ENCODE measurements at regions not wholly inside any gene's neighbourhood (a gene's known extent, or its start where the extent isn't known, plus 50 kb on each side); places are given as distances from the start of the nearest gene placed in this dataset.
A peak's percentile ranks its signal among the peaks of the same experiment; 100 is the strongest.

DNA sequence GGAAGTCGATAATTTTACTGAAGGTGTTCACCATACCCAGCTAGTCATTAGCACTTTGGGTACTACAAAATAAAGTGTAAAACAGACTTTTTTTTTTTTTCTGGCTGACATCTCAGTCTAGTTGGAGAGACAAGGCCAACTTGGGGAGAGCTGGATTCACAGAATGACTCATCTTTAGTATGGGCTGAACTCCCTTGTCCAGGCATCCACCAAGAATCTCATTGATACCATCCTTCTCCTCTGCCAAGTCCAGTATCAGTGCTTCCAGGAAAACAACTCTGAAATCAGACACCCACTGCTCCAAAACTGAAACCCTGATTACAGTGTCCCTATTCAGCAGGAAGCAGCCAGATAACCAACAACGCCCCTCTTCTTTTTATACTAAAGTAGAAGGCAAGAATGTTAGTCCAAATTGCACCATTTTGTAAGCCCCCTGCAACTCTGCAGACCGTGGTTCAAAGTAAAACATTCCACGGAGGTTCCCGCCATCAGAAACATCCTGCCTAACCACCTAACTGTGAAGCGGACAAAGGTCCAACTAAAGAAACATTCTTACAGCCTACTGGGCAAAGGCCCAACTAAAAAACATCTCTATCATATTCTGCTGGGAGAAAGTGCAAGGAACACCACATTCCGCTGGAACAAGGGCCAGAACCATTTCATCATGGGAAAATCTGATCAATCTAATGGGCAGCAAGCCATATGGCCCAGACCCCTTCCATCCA lies 728.2 kb downstream of the BRINP1 start:
- peaks cover 20% of the 10 kb centered on the region for H3K4me1 Mint-ChIP-seq
- Histone ChIP-seq H4K20me1 (ENCODE audit: low read depth) (no peaks in the 10 kb centered on the region), H3K27me3 (no peaks in the 10 kb centered on the region), H3K4me3 (no peak overlapping the region), H3K4me1 (peaks cover 4% of the 10 kb centered on the region), H3K4me2 (no peak overlapping the region), H3K79me2 (ENCODE audit: low read depth) (no peaks in the 10 kb centered on the region), H2AFZ (replicated peaks) (no peak overlapping the region), H3F3A (ENCODE audit: low read depth) (no peaks in the 10 kb centered on the region), H3K9me3 (ENCODE audit: low read depth) (peaks cover 12% of the 10 kb centered on the region), H3K9ac (no peak overlapping the region), H3K27ac (no peak overlapping the region), H3K36me3 (no peaks in the 10 kb centered on the region)
- no peaks in the 10 kb centered on the region for H3K36me3 Mint-ChIP-seq
- H3K9me3 Mint-ChIP-seq, result peaks cover 18% of the 10 kb centered on the region
- H3K27ac Mint-ChIP-seq, result no peak overlapping the region
- H3K27me3 Mint-ChIP-seq (ENCODE audit: insufficient read depth, low read depth), result peaks cover 2% of the 10 kb centered on the region
- no peak overlapping the region for H3K4me3 Mint-ChIP-seq
- DNase-seq (ENCODE audit: low spot score), result no peak
- TF ChIP-seq EZH2 (IDR thresholded peaks at IDR 0.05), result no peak
- no peak for TF ChIP-seq EZH2phosphoT487 (IDR thresholded peaks at IDR 0.05)
- TF ChIP-seq, protein P1, sequence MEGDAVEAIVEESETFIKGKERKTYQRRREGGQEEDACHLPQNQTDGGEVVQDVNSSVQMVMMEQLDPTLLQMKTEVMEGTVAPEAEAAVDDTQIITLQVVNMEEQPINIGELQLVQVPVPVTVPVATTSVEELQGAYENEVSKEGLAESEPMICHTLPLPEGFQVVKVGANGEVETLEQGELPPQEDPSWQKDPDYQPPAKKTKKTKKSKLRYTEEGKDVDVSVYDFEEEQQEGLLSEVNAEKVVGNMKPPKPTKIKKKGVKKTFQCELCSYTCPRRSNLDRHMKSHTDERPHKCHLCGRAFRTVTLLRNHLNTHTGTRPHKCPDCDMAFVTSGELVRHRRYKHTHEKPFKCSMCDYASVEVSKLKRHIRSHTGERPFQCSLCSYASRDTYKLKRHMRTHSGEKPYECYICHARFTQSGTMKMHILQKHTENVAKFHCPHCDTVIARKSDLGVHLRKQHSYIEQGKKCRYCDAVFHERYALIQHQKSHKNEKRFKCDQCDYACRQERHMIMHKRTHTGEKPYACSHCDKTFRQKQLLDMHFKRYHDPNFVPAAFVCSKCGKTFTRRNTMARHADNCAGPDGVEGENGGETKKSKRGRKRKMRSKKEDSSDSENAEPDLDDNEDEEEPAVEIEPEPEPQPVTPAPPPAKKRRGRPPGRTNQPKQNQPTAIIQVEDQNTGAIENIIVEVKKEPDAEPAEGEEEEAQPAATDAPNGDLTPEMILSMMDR (IDR thresholded peaks at IDR 0.05), result no peak

DNA sequence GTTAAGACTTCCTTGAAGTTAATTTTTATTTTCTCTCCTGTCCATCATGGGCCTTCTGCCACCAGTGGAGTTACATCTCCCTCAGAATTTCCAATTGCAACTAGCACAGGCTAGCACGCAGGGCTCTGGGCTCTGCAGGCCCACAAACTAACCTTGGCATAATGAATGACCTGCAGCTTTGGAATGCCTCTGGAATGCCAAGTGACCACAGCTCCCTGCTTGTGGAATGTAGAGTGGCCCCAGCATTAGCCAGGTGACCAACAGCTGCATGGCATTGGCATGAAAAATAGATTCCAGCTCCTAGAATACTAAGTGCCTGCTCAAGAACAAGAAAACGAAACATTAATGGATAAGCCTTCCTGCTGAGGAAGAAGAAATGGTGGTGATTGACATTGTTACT lies 726.1 kb downstream of the BRINP1 start:
- Histone ChIP-seq H3K27ac (no peak overlapping the region), H3K4me2 (no peak overlapping the region), H3K9ac (no peak overlapping the region), H4K20me1 (ENCODE audit: low read depth) (no peaks in the 10 kb centered on the region), H3K4me3 (no peak overlapping the region), H2AFZ (replicated peaks) (no peak overlapping the region), H3K9me3 (ENCODE audit: low read depth) (peaks cover 12% of the 10 kb centered on the region), H3K27me3 (no peaks in the 10 kb centered on the region), H3K79me2 (ENCODE audit: low read depth) (no peaks in the 10 kb centered on the region), H3K4me1 (peaks cover 4% of the 10 kb centered on the region), H3F3A (ENCODE audit: low read depth) (no peaks in the 10 kb centered on the region), H3K36me3 (no peaks in the 10 kb centered on the region)
- Mint-ChIP-seq H3K9me3 (peaks cover 20% of the 10 kb centered on the region), H3K36me3 (no peaks in the 10 kb centered on the region), H3K4me1 (peaks cover 10% of the 10 kb centered on the region), H3K4me3 (no peak overlapping the region), H3K27me3 (ENCODE audit: insufficient read depth, low read depth) (peaks cover 2% of the 10 kb centered on the region), H3K27ac (no peak overlapping the region)
- TF ChIP-seq EZH2phosphoT487 (IDR thresholded peaks at IDR 0.05), result no peak
- no peak for TF ChIP-seq EZH2 (IDR thresholded peaks at IDR 0.05)
- TF ChIP-seq, protein P1 (IDR thresholded peaks at IDR 0.05), result no peak
- peak; percentile 42 for DNase-seq (ENCODE audit: low spot score)

DNA sequence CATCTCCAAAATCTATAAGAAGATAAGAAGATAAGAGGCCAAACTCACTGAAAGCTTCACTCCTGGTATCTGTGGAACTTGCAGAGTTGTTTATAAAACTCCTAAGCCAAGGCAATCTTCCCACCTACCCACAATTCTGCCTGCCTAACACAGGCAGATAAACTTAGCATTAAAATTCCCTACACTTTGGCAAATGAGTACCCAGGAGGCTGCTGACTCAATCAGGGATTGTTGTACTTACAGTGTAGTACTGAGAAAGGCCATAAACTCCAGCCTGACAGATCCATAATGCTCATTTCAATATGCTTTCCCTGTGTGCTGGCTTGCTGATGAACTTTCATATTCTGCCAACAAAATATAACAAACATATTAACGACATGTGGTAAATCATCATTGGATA lies 725.2 kb downstream of the BRINP1 start:
- Mint-ChIP-seq H3K4me1 (peaks cover 9% of the 10 kb centered on the region), H3K27me3 (ENCODE audit: insufficient read depth, low read depth) (peaks cover 2% of the 10 kb centered on the region), H3K27ac (no peak overlapping the region), H3K36me3 (no peaks in the 10 kb centered on the region), H3K4me3 (no peak overlapping the region), H3K9me3 (peaks cover 13% of the 10 kb centered on the region)
- Histone ChIP-seq H3K9ac (no peak overlapping the region), H3K36me3 (no peaks in the 10 kb centered on the region), H2AFZ (replicated peaks) (no peak overlapping the region), H3K4me1 (peaks cover 4% of the 10 kb centered on the region), H3K27ac (no peak overlapping the region), H3K4me3 (no peak overlapping the region), H3F3A (ENCODE audit: low read depth) (no peaks in the 10 kb centered on the region), H3K4me2 (no peak overlapping the region), H3K79me2 (ENCODE audit: low read depth) (no peaks in the 10 kb centered on the region), H4K20me1 (ENCODE audit: low read depth) (no peaks in the 10 kb centered on the region), H3K27me3 (no peaks in the 10 kb centered on the region), H3K9me3 (ENCODE audit: low read depth) (peaks cover 6% of the 10 kb centered on the region)
- no peak for DNase-seq (ENCODE audit: low spot score)
- TF ChIP-seq EZH2phosphoT487 (IDR thresholded peaks at IDR 0.05), result no peak
- TF ChIP-seq EZH2 (IDR thresholded peaks at IDR 0.05), result no peak
- TF ChIP-seq, protein P1 (IDR thresholded peaks at IDR 0.05), result no peak
